K562 (cell line): ENCODE measurements at regions not wholly inside any gene's neighbourhood (a gene's known extent, or its start where the extent isn't known, plus 50 kb on each side); places are given as distances from the start of the nearest gene placed in this dataset.

ENCODE experiments used
- ATAC-seq: fragments of 200-7000 bp; cut with Tn5 transposase; 3 replicates; pipeline ENCODE4 v1.9.1; 2020; ENCODE audit warnings: moderate library complexity
- BruUV-seq: library from RNA; stranded (reverse); fragments of 400-500 nt; replicated peaks from 2 replicates; lab custom pipeline; 2021; lab: Mats Ljungman, UMichigan
- CTCF ChIA-PET: fragments of 300-600 bp; formaldehyde crosslinking; extraction: SDS; loops from one replicate; lab custom pipeline; 2021; ENCODE audit warnings: low intra/inter-chr PET ratio; lab: Yijun Ruan, JAX
- POLR2A ChIA-PET: fragments of 300-600, 350-650 bp; sonication (Branson Sonifier 250); formaldehyde crosslinking; extraction: SDS; loops from one replicate; lab custom pipeline; 2021; ENCODE audit warnings: antibody characterized with exemption, inconsistent platforms; lab: Yijun Ruan, JAX
- DNase-seq, 4 experiments: peaks; one replicate each; pipeline versions ENCODE4 v3.0.0 to v3.0.0-alpha.2; 2011 to 2018; ENCODE audit warnings: low spot score in 3 of 4, mixed read lengths in 3 of 4; ENCODE audit errors: extremely low read depth in 1 of 4
- FAIRE-seq: peaks from 2 replicates; lab custom pipeline; 2011; peaks lifted over from hg19 to GRCh38; lab: Jason Lieb, UNC
- H2AFZ ChIP-seq: 2 replicates; pipeline ENCODE4 v1.6.0; 2011; ENCODE audit warnings: low read depth, low read length, control low read depth, inconsistent platforms
- H3K27ac ChIP-seq: fragments of 200-600 bp; 3 replicates; pipeline ENCODE4 v1.8.0; 2011; ENCODE audit warnings: low read depth, mild to moderate bottlenecking, control low read depth, inconsistent platforms, low read length, moderate library complexity, mixed read lengths; ENCODE audit errors: extremely low read depth
- H3K27me3 ChIP-seq, 2 experiments: fragments of 300-600 bp in 1 of 2; 2 replicates in 1 of 2; 3 replicates in 1 of 2; pipeline versions ENCODE4 v1.6.0 to v1.8.0; 2011; ENCODE audit warnings: inconsistent platforms in 2 of 2, low read length in 2 of 2, mild to moderate bottlenecking in 1 of 2, mixed read lengths in 1 of 2, moderate library complexity in 1 of 2; ENCODE audit not compliant: control insufficient read depth in 2 of 2, insufficient read depth in 2 of 2
- H3K36me3 ChIP-seq: fragments of 300-600 bp; 3 replicates; pipeline ENCODE4 v1.8.0; 2011; ENCODE audit warnings: mild to moderate bottlenecking, low read length, inconsistent platforms; ENCODE audit not compliant: control insufficient read depth, insufficient read depth
- H3K4me1 ChIP-seq, 2 experiments: fragments of 200-600 bp in 1 of 2; replicated peaks in 1 of 2; 2 replicates in 1 of 2; 3 replicates in 1 of 2; pipeline versions ENCODE4 v1.5.1 to v1.8.0; 2011; ENCODE audit warnings: inconsistent platforms in 2 of 2, low read length in 2 of 2, mild to moderate bottlenecking in 1 of 2, mixed read lengths in 1 of 2, moderate library complexity in 1 of 2; ENCODE audit not compliant: control insufficient read depth in 2 of 2, insufficient read depth in 2 of 2
- H3K4me2 ChIP-seq: 2 replicates; pipeline ENCODE4 v1.6.1; 2011; ENCODE audit warnings: low read length, control low read depth, inconsistent platforms, mixed read lengths; ENCODE audit not compliant: insufficient read depth
- H3K4me3 ChIP-seq: fragments of 200-600 bp; sonication (generic), shearing (Covaris generic); 2 replicates; pipeline ENCODE4 v1.5.1; 2016; ENCODE audit warnings: control low read depth, inconsistent platforms
- H3K79me2 ChIP-seq: fragments of 200-600 bp; 3 replicates; pipeline ENCODE4 v1.8.0; 2011; ENCODE audit warnings: low read length, inconsistent platforms; ENCODE audit not compliant: control insufficient read depth, insufficient read depth
- H3K9ac ChIP-seq, 2 experiments: 2 replicates each; pipeline versions ENCODE4 v1.6.0 to v1.6.1; 2011; ENCODE audit warnings: low read depth in 2 of 2, low read length in 2 of 2, control low read depth in 1 of 2, inconsistent platforms in 1 of 2, mild to moderate bottlenecking in 1 of 2, mixed read lengths in 1 of 2; ENCODE audit not compliant: insufficient read depth in 1 of 2
- H3K9me1 ChIP-seq: one replicate; pipeline ENCODE4 v1.6.0; 2011; ENCODE audit warnings: inconsistent platforms, mild to moderate bottlenecking, low read length, moderate library complexity; ENCODE audit not compliant: control insufficient read depth, insufficient read depth
- H3K9me3 ChIP-seq: replicated peaks from 2 replicates; pipeline ENCODE4 v1.5.1; 2011; ENCODE audit warnings: low read depth, low read length, inconsistent platforms; ENCODE audit not compliant: control insufficient read depth, insufficient read depth
- H4K20me1 ChIP-seq: replicated peaks from 2 replicates; pipeline ENCODE4 v1.6.1; 2011; ENCODE audit warnings: low read length, inconsistent platforms, mixed read lengths; ENCODE audit not compliant: control insufficient read depth, insufficient read depth
- ARHGAP35 ChIP-seq: fragments of 450-650 bp; IDR thresholded peaks from 2 replicates; pipeline ENCODE4 v1.6.1; 2018; ENCODE audit not compliant: partially characterized antibody
- ARID1B ChIP-seq: fragments of 450-650 bp; IDR thresholded peaks from 2 replicates; pipeline ENCODE4 v1.6.1; 2016; ENCODE audit warnings: antibody characterized with exemption, mild to moderate bottlenecking, inconsistent platforms
- FOXA3 ChIP-seq, 2 experiments: fragments of 450-650 bp in 1 of 2; sonication (generic) in 1 of 2; formaldehyde crosslinking; IDR thresholded peaks in 1 of 2; conservative IDR thresholded peaks in 1 of 2; 2 replicates each; pipeline versions ENCODE4 v1.4.0 to v1.8.0; 2020 to 2022; ENCODE audit warnings: mild to moderate bottlenecking in 2 of 2, missing genetic modification reagents in 1 of 2
- THAP7 ChIP-seq: fragments of 250-450 bp; sonication (Bioruptor Pico); IDR thresholded peaks from 2 replicates; pipeline ENCODE4 v1.5.0; 2021
- ZBTB5 ChIP-seq: fragments of 450-650 bp; IDR thresholded peaks from 2 replicates; pipeline ENCODE4 v1.6.1; 2017; ENCODE audit warnings: antibody characterized with exemption
- ZBTB8A ChIP-seq: fragments of 450-650 bp; IDR thresholded peaks from 2 replicates; pipeline ENCODE4 v1.6.1; 2018; ENCODE audit warnings: mild to moderate bottlenecking, moderate library complexity; ENCODE audit not compliant: partially characterized antibody
- ZMIZ1 ChIP-seq, 2 experiments: fragments of 150-350 bp in 1 of 2; IDR thresholded peaks; 2 replicates each; pipeline ENCODE4 v1.6.1; 2012 to 2016; ENCODE audit warnings: low read depth in 2 of 2, low read length in 2 of 2, mild to moderate bottlenecking in 1 of 2, moderate library complexity in 1 of 2
- ZNF121 ChIP-seq: sonication (generic); formaldehyde crosslinking; conservative IDR thresholded peaks from 2 replicates; pipeline ENCODE4 v1.8.0; 2022; ENCODE audit warnings: missing genetic modification reagents
- ZNF24 ChIP-seq: fragments of 450-650 bp; IDR thresholded peaks from 2 replicates; pipeline ENCODE4 v1.6.1; 2016
- ZNF3 ChIP-seq: fragments of 250-450 bp; sonication (Bioruptor Pico); IDR thresholded peaks from 2 replicates; pipeline ENCODE4 v1.5.0; 2021; ENCODE audit warnings: mild to moderate bottlenecking, moderate library complexity
- ZNF507 ChIP-seq: conservative IDR thresholded peaks from 2 replicates; pipeline ENCODE4 v1.6.1; 2017; ENCODE audit warnings: missing genetic modification characterization, missing compliant biosample characterization
- WGBS: fragments of 100-300 bp; shearing (Covaris generic); methylation state at CpG from one replicate; pipeline ENCODE4 v1.1.6; 2016; ENCODE audit warnings: low coverage, mixed read lengths; ENCODE audit not compliant: insufficient coverage; ENCODE audit errors: missing lambda C conversion rate; 5-methylcytosine and 5-hydroxymethylcytosine counted together
- in situ Hi-C: fragments of 300-500 bp; cut with MboI; formaldehyde crosslinking; loops from 4 replicates; pipeline ENCODE4 v1.15.0; 2018; ENCODE audit warnings: inconsistent platforms, mixed read lengths
- intact Hi-C: fragments of 100-400 bp; cut with micrococcal nuclease; formaldehyde crosslinking; loops from 2 replicates; pipeline ENCODE4 v1.14.2; 2022

GRCh38 chr19:20482721-20483120, 82.9 kb downstream of the ZNF737 start:
- Histone ChIP-seq H3K4me3 (no peak overlapping the region), H3K79me2 (no peaks in the 10 kb centered on the region), H3K4me1 (no peaks in the 10 kb centered on the region), H2AFZ (no peak overlapping the region), H3K27me3 (no peaks in the 10 kb centered on the region), H3K9me3 (no peaks in the 10 kb centered on the region), H4K20me1 (no peaks in the 10 kb centered on the region), H3K4me2 (no peak overlapping the region), H3K27ac (no peak overlapping the region), H3K36me3 (no peaks in the 10 kb centered on the region), H3K9me1 (no peaks in the 10 kb centered on the region), H3K9ac (no peak overlapping the region)
- no peak for DNase-seq
- BruUV-seq, result no TSS peak
- no peak for ATAC-seq
- TF ChIP-seq ARID1B (no peak), ZNF507 (tag) (no peak), ZBTB8A (no peak), THAP7 (CRISPR knock-in tag) (no peak), ZNF3 (no peak), ZNF24 (no peak)
- ChIA-PET CTCF (no interaction called here), POLR2A (no interaction called here)
- in situ Hi-C loops, result no loop called here
- 14% methylated on average over 1 of the region's 2 CpGs for WGBS
- intact Hi-C loops, result no loop called here
- no peak for FAIRE-seq

GRCh38 chr19:20481736-20482135, 83.8 kb downstream of the ZNF737 start:
- Histone ChIP-seq H3K79me2 (no peaks in the 10 kb centered on the region), H3K4me2 (no peak overlapping the region), H3K9me3 (no peaks in the 10 kb centered on the region), H4K20me1 (no peaks in the 10 kb centered on the region), H3K27me3 (no peaks in the 10 kb centered on the region), H2AFZ (no peak overlapping the region), H3K4me3 (no peak overlapping the region), H3K36me3 (no peaks in the 10 kb centered on the region), H3K9me1 (no peaks in the 10 kb centered on the region), H3K9ac (no peak overlapping the region), H3K27ac (no peak overlapping the region), H3K4me1 (no peaks in the 10 kb centered on the region)
- ATAC-seq (no peak), DNase-seq (no peak), FAIRE-seq (no peak)
- WGBS, result 0% methylated on average over 1 of the region's 1 CpG
- POLR2A ChIA-PET, result no interaction called here
- intact Hi-C loops (no loop called here), in situ Hi-C loops (no loop called here)
- no TSS peak for BruUV-seq
- CTCF ChIA-PET, result no interaction called here
- TF ChIP-seq ZMIZ1 (IDR thresholded peaks at IDR 0.05; ENCODE audit: low read depth in 2 of 2, low read length in 2 of 2) (no peak), ZBTB5 (no peak), ZNF121 (no peak), FOXA3 (CRISPR knock-in tag; conservative IDR thresholded peaks at IDR 0.05 in 1 of 2, IDR thresholded peaks at IDR 0.05 in 1 of 2) (no peak), ARHGAP35 (no peak)
